ENCODE measurements at regions not wholly inside any gene's neighbourhood (a gene's known extent, or its start where the extent isn't known, plus 50 kb on each side); places are given as distances from the start of the nearest gene placed in this dataset.

DNA sequence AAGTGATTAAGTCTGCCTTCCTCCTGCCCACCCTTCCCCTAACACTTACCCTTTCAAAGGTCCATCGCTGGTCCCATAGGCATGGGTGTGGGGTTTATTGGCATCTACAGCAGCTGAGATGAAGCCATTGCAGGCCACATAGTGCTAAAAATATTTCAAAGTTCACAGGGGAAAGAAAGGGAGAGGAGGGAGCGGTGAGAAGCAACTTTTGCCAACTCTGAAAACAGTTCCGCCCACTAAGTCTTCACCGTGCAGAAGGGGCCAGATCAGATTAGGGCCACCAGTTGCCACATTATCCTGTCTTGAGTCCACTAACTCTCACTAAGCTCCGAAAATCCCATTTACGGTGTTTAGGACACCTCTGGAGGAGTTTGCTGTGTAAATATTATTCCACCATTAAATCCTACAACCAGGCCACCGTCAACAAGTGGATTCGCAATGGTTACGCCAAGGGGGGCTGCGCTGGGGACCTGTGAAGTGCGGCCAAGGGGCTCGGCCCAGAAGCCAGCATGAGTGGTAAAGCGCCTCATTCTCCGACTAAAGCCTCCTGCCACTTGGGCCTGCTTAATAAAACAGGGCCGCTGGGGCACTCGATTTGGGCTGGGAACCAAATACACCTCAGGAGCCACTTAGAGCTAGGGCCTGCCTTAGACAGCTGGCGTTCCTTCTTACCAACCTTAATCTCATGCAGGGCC is 534.9 kb downstream of the MIAT start:
- no peak for DNase-seq

DNA sequence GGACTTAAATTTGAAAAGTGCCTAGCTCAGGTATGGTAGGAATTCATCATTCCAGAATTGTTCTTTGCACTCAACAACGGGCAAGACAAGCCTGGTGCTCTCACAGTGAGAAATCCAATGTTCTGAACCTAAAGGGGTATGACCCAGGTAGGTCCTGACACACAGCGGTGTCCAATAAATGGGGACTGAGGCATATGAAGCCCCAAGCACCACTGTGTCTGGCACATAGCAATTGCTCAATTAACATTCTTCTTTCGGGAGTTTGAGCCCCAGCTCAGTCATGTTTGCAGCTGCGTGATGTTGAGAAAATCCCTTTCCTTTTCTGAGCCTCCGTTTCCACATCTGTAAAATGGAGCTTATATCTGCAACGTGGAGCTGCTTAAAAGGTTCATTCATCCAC is 535.8 kb downstream of the MIAT start:
- DNase-seq, result no peak

DNA sequence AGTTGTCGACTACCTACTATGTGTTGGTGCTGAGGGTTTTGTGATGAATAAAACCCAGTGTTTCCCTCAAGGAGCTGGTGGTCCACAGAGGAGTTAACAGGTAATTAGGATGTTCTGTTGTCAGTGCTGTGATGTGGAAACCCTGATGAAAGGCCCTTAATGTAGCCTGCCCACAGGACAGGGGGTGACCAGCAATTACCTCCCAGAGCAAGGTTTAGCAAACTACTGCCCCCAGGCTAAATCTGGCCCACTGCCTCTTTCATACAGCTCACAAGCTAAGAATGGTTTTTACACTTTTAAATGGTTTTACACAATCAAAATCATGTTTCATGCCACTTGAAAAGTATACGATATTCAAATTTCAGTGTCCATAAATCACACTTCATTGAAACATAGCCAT is 536.2 kb downstream of the MIAT start:
- no peak for DNase-seq

DNA sequence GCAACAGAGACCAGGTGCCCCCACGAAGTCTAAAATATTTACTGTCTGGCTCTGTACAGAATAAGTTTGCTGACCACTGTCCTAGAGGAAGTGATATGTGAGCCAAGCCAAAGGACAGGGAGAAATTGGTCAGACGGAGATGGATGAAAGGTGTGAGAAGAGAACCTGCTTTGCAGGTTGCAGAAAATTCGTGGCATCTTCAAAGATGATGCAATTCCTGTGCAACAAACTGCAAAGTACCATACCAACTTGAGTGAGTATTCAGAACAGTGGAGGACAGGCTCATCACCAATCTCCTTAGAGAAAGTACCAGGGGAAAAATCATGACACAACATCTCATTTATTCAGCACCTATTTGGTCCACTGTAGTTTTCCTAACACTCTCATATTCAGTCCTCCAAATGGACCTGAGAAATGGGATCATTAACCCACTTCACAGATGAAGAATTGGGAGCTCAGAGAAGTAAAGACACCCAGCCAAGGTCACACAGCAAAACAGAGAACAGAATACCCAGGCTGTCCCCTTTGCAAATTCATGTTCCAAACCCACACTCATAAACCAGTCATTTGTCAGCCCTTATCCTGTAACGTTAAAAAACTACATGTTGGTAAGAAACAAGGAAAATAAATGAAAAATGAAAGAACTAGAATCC is 536.8 kb downstream of the MIAT start:
- DNase-seq, result no peak

DNA sequence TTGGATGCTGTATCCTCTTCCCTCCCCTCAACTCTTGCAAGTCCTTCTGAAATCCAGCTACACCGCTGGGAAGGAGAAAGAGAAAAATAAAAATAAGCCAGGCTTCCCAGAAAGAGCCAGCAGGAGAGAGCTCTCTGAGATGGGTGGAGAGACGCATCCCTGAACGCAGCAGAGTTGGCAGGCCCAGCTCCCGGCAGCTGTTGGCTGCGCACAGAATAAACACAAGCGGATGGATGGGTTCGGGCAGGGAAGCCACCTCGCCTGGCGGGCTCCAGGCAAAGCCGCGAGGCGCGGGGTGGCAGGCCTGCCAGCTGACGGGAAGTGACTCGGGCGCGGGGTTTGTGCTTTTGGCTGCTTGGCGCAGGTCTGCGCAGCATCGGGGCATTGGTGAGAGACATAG is 537.7 kb downstream of the MIAT start:
- DNase-seq, result no peak

DNA sequence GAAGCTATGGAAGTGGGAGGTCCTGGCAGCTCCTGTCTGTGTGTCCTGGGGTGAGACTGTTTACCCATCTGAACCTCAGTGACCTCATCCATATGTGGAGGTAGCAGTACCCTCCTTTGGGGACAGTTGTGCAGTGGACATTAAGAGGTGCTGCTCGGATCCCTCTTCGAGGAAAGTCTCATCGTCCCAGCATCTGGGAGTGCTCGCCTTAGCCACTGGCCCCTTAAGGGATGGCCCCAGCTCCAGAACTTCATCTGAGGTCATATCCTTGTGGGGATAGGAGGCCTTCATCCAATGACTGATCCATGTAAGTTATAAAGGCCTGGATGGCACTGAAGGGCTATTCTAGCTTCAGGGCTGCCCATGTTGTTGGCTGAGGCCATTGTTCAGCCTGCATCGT is 538.1 kb downstream of the MIAT start:
- no peak for DNase-seq

DNA sequence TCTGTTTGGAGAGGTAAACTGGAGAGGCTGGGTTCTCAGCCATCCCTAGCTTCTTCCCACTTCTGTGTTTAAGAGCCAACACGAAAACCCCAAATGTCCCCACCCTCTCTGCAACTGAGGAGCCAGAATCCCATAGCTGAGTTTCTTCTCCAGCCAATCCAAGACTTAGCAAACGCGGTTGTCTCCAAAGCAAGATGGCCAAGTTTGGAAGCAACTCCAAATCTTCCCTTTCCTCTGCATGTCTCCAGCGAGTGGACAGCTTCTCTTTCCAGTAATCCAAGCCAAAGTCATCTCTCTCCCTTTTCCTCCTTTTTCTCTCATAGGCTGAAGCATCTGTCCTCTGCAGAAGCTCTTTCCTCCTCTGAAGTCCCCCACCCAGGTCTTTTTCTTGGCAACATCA is 539.2 kb downstream of the MIAT start:
- DNase-seq, result no peak

DNA sequence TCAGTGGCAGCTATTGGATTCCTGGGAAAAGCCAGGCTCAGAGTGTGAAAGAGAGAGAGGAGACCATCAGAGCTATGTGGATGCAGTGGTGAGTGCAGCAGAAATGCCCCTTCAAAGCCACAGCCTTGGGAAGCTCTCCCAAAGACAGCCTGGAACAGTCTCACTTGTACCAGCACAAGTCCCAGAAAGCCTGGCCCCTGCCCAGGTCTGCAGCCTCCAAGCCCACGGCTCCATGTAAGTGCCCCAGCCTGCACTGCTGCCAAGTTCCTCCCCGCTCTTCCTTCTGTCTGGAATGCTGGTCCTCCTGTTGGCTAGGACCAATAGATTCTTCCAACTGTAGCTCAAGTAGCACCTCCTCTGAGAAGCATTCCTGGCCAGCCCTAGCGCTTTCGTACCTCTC is 539.7 kb downstream of the MIAT start:
- DNase-seq, result no peak

DNA sequence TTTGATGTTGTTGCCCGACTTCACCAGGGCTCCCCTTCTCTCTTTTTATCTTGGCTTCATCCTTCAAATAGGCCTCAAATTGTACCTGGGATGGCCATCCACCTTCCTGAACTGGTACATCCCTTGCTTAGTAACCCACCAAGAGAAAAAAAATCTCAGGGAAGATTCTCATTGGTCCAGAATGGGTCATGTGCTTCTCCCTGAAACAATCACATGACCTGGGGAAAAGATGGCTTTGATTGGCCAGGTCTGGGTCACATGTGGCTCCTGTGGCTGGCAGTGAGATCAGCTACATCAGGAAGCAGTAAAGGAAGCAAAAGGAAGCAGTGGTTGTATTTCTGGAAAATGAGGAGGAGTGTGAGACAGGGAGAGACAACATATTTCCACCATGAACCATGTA is 540.2 kb downstream of the MIAT start:
- DNase-seq, result no peak

DNA sequence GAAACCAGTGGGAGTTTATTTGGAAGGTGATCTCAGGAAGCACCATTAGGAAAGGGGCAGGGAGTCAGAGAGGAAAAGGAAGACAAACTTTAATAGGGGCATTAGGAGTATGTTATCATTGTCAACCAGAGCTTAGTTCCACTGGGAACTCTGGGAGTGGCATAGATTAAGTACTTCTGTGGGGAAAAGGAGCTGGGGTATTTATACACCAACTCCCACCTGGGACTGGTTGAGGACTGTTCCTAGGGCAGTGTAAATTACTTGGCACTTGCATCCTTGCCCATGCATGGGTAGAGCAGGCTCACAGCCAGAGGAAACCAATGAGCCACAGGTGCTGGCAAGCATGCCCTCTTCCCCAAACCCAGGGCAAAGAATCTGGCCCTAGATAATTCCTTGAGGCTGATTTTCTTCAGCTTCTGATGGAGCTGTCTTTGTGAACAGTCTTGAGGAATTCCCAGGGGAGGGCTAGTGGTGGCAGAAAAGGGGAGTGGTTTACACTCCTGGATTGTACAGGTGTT is 541.2 kb downstream of the MIAT start:
- DNase-seq, result no peak

DNA sequence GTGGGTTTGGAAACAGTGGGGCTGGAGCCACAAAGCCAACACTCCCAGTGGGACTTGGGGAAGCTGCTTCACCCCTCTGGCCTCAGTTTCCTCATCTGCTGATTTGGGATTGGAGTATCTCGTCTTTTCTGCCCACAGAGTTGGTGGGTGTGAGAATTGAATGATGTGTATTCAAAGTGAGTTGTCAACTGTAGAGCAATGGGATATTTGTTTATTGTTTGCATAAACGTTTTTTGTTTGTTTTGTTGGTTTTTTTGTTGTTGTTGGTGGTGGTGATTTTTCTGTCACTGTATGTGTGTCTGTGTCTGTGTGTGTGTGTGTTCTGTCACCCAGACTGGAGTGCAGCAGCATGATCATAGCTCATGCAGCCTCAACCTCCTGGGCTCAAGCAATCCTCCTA is 542.0 kb downstream of the MIAT start:
- DNase-seq, result no peak

DNA sequence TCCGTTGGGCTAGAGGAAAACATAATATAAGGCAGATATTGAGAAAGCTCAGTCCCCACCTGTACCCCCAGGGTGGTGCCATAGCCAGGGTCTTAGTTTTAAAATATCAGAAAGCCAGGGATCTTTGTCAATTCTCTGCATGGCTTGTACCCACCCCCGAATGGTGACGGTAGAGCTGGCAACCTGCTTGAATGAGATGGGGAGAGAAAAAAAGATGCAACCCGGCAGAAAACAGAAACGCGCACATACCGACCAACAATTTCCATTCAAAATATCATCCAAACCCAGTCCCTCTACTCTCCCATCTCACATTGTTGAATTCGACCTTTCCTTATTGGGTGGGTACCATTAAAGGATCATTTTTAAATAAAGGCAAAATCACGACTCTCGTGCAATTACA is 543.9 kb downstream of the MIAT start:
- DNase-seq, result no peak

DNA sequence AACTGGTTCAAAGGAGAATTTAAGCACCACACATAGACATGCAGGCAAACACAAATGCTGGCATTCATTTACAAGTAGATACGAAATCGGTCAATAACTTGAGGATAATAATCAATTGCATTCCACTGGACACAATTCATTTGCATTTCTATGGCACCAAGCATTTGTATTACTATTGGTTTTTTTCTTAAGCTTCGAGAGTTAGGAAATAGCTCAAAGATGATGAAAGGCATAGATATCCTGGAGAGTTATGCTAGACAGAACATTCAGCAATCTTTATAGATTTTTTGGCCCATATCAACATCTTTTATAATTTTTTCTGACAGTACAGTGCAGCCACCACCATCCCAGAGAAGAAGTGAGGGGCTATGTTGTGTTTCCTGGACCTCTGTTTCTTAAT is 544.4 kb downstream of the MIAT start:
- DNase-seq, result no peak

DNA sequence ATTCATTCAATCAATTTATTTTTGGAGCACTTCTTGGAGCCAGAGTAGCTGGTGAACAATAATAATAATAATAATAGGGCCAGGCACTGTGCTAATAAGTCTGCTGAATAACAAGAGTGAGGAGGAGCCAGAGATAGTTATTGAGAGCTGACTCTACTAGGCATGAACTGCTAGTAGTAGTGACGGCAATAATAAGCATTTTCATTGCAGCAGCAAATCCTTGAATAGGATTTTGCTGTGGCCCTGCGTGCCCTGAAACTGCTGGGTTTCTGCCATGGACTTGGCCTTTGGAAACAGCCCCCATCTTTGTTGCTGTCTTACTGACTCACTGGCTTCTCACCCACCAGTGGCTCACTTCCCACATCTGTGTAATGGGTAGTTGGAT is 545.9 kb downstream of the MIAT start:
- DNase-seq, result no peak

DNA sequence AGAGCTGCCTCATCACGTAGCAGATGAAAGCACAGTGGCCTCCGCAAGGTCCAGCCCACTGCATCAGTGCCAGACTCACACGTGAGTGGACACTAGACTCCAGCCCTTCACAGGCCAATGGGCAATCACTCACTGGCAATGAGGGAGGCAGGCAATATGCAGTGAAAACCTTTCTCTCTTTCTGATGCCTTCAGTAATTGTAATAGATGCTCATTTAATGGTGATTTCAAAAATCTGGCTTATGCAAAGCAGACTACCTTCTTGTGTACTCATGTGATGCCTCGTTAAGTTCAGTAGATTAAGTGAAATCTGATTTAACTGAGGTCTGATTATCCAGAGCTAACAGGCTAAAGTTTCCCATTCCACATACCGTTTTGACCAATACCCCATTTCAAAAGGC is 546.9 kb downstream of the MIAT start:
- DNase-seq, result no peak

DNA sequence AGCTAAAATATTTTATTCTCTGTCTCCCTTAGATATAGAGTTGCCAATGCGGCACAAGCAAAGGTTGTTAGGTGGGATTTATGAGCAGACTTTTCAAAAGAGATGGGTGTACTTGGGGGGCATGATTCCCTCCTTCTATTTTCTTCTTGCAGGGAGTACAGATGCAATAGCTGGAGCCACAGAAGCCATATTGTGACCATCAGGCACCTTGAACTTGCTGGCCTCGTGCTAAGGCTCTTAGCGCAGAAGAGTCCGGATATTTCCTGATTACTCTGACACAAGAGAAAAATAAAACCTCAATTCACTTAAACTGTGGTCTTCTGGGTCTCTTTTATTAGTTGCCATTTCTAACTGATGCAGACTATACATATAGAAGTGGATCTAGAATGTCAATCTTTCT is 547.4 kb downstream of the MIAT start:
- DNase-seq, result no peak

DNA sequence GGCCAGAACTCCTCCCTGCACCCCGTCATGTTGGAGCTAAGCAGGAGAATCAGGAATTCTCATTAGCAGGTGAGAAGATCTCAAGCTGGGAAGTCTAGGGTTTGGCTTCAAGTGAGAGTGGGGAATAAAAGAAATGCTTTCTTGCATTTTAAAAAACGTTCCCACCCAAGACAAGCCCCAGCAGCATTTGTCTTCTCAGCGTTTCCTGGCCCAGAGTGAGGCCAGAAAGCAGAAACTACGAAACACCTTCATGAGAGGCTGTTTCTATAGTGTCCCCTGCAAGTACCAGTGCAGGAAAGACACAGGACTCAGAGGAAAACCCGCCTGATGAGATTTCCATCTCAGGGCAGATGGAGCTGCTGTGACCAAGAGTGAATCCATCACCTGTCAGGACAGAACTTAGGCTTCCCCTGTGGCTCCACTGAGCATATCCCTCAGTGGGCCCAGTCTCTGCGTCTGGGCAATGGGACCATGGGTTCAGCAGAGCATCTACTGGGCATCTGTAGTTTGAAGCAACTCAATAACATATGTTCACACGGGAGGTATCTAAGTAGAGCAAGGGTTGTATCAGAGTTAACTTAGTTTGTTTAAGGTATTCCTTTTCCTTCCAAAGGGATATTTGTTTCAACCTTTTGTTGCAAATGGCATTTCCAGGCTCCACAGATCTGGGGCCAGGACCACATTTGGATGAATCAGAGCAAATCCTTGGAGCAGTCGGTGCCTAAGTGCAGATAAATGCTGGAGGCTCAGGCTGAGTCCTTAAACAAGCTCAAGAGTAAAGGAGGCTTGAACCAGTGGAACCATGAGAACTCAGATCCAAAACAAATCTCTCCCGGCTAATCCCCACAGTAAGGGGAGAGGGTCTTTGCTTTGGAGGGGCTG is 548.3 kb downstream of the MIAT start:
- DNase-seq, result no peak

DNA sequence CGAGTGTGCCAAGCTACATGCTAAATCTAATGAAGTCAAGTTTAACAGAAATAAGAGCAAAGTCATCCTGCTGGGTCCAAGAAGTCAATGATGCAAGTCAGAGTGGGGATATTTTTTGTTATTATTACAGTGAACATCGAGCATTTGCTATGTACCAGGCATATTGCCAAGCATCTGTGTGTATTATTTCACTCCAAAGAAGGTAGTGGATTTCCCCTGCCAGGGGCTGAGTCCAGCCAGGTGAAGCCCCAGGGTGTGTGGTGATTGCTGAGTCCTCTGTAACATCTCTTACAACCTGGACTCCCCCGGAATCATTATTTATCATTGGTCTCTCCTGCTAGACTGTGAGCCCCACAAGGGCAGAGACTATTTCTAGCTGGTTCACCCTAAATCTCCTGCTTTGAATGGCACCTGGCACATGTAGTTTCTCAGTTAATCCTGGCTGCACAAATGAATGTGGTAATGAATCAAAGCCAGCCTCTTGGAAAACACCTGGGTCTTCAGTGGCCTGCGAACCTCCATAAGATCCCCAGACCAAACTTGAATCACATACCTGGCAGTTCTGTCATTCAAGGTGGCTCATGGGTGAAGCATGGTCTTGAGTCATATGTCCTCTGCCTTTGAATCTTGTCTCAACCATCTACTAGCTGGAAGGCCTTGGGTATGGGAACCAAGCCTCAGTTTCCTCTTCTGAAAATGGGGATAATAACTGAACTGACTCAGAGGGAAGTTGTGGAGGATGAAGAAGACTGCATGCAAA is 549.2 kb downstream of the MIAT start:
- DNase-seq, result no peak

DNA sequence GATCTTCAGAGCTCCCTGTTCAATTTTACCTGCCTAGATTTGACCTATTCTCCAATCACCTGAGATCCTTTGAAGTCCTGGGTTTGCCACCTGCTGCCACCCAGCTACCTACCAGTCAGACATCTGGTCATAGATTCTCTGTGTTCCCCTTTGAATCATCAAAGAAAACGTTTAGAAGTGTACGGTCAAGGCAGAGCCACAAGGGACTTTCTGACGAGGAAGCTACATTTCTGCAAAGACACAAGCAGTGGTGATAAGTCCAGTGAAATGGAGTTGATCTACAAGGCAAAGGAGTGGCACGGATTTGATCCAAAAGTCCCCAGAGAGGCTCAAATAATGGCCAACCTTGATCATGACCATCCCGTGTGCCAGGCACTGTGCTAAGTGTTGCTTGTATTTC is 549.9 kb downstream of the MIAT start:
- no peak for DNase-seq

DNA sequence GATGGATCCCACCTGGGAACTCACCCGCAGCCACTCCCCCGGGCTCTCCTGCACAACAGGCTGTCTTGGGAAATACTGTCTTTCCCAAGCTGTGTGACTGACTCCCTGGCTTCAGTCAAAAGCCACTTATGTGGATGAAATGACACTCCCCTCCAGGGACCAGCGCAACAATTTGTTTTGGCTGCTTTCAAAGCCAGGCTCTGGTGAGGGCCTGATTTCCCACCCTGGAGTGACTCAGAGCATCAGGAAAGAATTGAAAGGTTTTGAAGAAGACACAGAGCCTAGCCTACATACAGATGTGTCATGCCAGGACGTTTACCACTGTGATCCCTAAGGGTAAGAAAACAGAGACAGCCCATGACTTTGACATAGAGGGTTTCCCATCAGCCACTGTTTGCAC is 550.5 kb downstream of the MIAT start:
- no peak for DNase-seq

DNA sequence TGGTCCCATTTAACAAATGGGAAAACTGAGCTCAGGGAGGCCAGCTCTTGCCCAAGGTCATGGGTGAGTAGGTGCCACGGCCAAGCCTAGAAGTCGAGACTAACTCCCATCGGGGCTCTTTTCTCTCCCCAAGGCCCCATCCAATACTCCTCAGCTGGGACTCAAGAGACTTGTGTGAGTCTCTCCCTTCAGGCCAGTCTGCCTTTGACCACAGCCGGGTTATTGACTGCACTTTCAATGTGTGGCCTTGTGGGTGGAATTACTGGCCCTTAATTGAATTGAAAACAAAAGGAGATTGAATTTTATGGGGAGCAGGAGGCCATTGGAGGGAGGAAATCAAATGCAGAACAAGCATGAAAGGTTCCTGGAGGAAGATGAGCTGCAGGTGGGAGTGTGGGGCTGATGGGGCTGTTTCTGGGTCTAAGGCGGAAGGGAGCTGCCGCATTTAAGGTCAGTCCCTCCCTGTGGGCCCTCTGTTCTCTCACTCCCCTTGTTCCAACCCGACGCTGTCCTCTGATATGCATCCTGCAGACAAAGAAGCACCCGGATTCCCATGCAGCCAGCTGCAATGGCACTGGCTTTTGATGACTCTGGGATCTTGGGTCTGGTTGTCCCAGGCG is 552.8 kb downstream of the MIAT start:
- no peak for DNase-seq

DNA sequence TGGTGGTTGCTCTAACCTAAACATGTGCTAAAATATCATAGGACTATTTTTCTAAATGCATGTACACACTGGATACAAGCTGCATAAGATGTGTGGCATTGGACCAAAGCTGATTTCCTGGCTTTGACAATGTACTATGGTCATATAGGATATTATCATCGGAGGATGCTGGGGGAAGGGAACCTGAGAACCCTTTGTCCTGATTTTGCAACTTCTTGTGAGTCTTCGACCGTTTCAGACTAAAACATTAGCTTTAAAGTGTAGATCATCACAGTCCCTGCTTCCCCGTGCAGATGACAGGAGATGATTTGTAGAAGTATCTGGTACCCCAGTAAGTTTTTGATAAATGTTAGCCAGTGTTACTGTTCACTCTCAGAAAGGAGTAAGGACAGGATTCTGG is 554.7 kb downstream of the MIAT start:
- no peak for DNase-seq
